ENCODE measurements at regions not wholly inside any gene's neighbourhood (a gene's known extent, or its start where the extent isn't known, plus 50 kb on each side); places are given as distances from the start of the nearest gene placed in this dataset.

DNA sequence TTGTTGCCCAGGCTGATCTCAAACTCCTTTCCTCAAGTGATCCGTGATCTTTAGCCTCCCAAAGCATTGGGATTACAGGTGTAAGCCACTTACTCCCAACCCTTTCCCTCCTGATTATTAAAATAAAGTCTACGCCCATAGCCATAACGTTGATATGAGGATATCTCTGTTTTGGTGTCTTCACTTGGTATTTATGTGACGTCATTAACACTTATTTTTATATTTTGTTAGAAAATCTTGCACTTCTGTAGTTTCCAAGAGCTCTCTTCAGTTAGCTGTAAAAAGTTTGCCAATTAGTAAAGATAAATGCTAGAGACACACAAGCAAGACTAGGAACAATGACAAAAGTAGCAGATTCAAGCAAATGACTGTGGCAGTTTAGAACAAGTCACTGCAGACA, 115.6 kb upstream of the HSF2 start:
- TF ChIP-seq CTCF (IDR thresholded peaks at IDR 0.05; ENCODE audit: low read depth, low read length) = no peak
- no peak overlapping the region for H3K4me3 ChIP-seq (ENCODE audit: low read depth, low read length)

GRCh38 chr6:122284848-122285247, 114.6 kb upstream of the HSF2 start:
- H3K4me3 ChIP-seq (ENCODE audit: low read depth, low read length) = no peak overlapping the region
- no peak for TF ChIP-seq CTCF (IDR thresholded peaks at IDR 0.05; ENCODE audit: low read depth, low read length)

- no peak for TF ChIP-seq CTCF (IDR thresholded peaks at IDR 0.05; ENCODE audit: low read depth, low read length)
- no peak overlapping the region for H3K4me3 ChIP-seq (ENCODE audit: low read depth, low read length)
Measured at GRCh38 chr6:122285292-122285913, 114.0 kb upstream of the HSF2 start.

- TF ChIP-seq CTCF (IDR thresholded peaks at IDR 0.05; ENCODE audit: low read depth, low read length) = no peak
- no peak overlapping the region for H3K4me3 ChIP-seq (ENCODE audit: low read depth, low read length)
Measured at GRCh38 chr6:122286512-122286911, 112.9 kb upstream of the HSF2 start.

DNA sequence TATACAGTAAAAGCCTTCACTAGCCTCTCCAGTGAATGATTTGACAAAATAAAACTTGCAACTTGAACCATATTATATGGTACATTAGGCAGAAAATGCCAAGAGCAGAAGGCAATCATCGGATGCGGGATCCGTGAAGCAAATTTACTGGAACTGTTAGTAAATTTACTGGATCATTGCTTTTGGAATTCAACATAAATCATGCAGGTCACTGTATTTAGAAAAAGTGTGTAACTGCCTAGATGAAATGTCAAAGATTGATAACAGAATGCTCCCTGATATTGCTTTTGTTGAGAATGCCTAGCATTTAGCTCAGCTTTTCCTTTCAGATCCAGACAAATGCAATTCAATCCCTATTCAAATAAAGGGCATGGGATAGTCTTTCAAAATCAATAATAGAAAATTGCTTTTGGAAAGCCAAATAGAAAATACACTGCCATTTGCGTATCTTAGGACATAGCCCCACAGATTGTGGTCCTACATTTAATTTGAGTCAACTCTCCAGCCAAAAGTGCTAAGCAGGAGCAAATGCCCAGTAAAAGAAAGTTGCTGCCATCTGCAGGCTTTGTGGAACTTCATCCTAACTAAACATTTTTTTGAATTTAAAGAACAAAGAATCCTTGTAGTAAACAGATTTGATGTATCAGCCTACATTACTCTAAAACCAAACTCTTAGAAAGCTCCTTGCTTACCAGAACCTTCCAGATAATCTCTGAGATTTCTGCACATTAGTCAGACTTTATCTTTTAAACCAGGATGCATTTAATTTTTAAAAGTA, 109.5 kb upstream of the HSF2 start:
- no peak overlapping the region for H3K4me3 ChIP-seq (ENCODE audit: low read depth, low read length)
- TF ChIP-seq CTCF (IDR thresholded peaks at IDR 0.05; ENCODE audit: low read depth, low read length) = no peak

- TF ChIP-seq CTCF (IDR thresholded peaks at IDR 0.05; ENCODE audit: low read depth, low read length) = no peak
Measured at GRCh38 chr6:122297010-122297409, 102.4 kb upstream of the HSF2 start.

GRCh38 chr6:122302067-122302466, 97.4 kb upstream of the HSF2 start:
- no peak overlapping the region for H3K4me3 ChIP-seq (ENCODE audit: low read depth, low read length)
- TF ChIP-seq CTCF (IDR thresholded peaks at IDR 0.05; ENCODE audit: low read depth, low read length) = no peak

More at GRCh38 chr6:122297010-122297409, 102.4 kb upstream of the HSF2 start:
- no peak overlapping the region for H3K4me3 ChIP-seq (ENCODE audit: low read depth, low read length)

All from WI38 (cell line).